Inflammatory macrophage (primary cell): ENCODE measurements at regions not wholly inside any gene's neighbourhood (a gene's known extent, or its start where the extent isn't known, plus 50 kb on each side); places are given as distances from the start of the nearest gene placed in this dataset.
A peak's percentile ranks its signal among the peaks of the same experiment; 100 is the strongest.

Source experiments
- DNase-seq, 2 donors: peaks; one replicate each; pipeline ENCODE4 v3.0.0-alpha.2; 2020 to 2022

DNA sequence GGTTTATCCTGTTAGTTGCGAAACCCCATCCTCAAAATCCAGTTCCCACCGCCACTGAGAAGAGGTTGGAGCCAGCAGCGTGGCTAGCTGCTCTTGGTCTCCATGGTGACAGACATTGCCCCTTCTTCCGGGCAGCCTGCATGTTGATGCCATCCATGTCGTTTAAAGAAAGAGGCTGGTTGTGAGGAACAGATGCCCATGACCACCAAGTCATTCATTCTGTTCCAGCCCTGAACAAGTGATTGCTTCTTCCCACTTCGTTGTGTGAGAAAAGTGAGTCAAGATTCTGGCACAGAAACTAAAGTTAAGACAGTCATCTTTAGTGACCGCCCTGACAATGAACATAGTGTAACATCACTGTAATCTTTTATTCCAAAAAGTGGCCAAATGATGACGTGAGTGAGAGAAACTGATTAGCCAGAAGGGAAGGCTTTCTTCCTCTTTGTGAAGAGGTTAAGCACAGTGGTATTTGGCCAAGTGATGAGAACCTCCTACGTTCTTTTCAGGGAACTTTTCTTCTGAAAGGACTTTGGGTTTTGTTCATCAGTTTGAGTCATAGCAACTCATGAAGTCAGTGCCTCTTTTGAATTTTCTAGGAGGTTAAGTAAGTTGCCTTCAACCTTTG is 272.5 kb downstream of the GALR1 start:
- no peak for DNase-seq

DNA sequence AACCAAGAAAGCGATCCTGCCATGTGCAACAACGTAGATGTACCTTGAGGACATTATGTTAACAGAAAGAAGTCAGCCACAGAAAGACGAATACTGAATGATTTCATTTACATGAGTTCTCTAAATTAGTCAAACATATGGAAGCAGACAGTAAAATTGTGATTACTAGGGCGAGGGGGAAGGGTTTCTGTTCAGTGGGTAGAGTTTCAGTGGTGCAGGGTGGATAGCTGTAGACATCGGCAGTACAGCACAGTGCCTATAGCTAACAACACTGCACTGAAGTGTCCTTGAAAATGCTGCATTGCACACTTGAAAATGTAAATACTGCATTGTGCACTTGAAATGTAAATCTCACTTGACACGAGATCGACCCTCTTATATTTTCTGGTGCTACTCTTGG is 275.3 kb downstream of the GALR1 start:
- DNase-seq, result no peak

DNA sequence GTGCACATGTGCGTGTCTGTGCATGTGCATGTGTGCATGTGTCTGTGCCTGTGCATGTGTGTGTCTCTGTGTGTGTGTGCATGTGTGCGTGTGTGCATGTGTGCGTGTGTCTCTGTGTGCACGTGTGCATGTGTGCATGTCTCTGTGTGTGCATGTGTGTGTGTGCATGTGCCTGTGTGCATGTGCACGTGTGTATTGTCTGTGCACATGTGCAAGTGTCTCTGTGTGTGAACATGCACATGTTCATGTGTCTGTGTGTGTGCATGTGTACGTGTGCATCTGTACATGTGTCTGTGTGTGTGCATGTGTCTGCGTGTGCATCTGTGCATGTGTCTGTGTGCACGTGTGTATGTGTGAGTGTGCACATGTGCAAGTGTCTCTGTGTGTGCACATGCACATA is 277.3 kb downstream of the GALR1 start:
- DNase-seq, result no peak

DNA sequence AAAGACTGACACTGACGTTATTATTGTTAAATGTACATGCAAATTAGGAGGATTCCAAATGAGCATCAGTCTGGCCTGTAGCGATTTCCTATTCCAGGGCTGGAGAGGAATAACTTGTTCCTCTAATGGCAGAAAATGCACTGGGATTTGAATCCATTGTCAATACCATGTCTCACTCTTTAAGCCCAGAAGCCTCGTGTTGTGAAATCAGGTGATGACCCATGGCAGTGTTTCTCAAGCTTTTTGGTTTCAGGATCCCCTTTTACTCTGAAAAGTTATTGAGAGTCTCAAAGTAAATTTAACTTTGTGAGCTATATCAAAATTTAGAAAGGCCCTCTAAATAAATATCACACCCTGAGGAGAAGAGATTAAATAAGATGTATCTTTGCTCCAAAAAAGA is 279.2 kb downstream of the GALR1 start:
- peak; percentile 45 to 55 for DNase-seq

DNA sequence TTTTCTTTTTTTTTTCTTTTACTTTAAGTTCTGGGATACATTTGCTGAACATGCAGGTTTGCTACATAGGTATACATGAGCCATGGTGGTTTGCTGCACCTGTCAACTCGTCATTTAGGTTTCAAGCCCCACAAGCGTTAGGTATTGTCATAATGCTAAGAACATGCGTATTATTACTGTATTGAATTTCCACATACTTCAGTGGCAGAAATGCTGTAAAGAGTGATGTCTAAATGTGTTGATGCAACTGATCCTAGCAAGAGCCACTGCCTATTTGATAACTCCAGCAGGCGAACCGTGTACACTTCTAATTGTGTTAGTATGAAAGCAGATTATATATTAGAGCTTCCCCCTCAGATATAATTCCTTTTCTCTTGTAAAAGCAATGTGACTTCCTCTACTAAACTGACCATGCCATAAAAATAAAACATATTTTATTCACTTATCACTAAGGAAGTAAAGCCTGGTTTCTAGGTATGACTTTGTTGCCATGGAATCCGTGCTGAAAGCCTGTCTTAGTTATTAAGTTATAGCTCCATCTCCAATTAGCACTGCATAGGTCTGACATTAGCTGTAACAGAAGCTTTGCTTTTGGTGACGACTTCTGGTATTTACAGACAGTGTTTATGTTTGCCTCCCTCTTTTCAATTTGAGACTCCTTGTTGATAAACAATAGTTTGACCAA is 280.0 kb downstream of the GALR1 start:
- no peak for DNase-seq

DNA sequence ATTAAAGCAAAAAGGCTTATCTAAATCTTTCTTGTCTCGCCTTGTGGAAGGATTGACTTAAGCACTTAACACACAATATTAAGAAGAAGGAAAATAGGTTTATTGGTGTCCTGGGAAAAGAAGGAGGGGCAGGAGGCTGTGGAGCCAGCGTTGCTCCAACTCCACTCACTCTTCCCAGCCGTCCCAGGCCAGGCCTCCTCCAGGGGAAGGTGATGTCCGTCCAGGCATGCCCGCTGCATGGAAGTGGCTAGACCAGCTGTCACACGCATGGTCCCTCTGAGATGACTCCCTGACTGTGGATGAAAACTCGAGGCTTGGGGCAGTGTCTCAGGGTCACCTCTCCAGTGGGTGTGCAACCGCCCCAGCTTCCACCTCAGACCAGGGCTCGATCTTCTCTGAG is 281.1 kb downstream of the GALR1 start:
- no peak for DNase-seq

DNA sequence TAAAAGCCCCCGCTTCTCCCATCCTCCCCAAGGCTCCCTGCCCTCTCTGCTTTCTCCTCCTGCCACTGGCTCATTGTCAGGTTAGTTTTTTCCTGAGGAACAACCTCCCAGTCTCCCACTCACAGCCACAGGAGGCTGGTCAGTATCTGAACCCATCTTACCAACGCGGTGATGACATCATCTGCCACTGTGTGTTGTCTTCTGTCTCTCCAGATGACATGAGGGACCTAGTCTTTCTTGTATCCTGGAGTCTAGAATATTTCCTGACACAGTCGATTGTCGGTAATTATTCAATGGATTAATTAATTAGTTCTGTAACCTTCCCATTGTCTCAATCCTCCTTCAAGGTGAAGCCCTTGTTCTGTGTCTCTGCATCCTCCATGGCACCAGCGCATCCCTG is 290.2 kb downstream of the GALR1 start:
- no peak for DNase-seq

DNA sequence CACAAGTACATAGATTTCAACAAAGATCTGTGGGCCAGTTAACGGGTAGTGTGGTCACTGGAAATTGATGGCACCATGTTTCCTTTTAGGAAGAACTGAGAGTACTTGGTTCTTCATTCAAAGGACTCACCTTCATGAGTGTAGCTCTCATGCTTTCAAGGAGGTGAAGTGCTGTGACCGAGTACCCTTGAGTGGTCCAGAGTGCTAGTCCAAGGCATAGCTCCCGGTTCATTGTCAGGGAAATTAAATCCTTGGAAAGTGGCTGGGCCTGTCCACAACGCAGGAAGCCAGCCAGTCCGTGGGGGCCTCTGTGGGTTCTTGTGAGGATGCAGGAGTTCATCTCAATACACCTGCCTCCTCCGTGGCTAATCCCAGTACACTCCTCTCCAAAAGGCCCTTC is 295.1 kb downstream of the GALR1 start:
- no peak for DNase-seq

DNA sequence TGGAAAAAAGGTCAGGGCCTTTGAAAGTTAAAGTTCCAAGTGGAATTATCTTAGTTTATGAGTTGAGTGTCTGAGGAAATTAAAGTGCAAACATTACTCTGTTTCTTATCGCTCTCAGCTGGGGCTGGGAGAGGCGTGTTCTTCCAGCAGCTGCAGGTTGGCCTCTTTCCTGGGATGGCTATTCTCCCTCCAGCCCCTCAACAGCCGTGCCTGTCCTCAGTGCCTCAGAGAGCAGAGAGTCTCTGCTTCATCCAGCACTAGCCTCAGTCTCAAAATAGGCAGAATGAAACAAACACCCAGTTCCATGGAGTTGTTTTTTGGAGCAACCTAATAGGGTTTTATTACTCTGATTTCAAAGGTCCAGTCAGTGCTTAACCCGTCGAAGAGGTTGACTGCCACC is 298.1 kb downstream of the GALR1 start:
- no peak for DNase-seq

DNA sequence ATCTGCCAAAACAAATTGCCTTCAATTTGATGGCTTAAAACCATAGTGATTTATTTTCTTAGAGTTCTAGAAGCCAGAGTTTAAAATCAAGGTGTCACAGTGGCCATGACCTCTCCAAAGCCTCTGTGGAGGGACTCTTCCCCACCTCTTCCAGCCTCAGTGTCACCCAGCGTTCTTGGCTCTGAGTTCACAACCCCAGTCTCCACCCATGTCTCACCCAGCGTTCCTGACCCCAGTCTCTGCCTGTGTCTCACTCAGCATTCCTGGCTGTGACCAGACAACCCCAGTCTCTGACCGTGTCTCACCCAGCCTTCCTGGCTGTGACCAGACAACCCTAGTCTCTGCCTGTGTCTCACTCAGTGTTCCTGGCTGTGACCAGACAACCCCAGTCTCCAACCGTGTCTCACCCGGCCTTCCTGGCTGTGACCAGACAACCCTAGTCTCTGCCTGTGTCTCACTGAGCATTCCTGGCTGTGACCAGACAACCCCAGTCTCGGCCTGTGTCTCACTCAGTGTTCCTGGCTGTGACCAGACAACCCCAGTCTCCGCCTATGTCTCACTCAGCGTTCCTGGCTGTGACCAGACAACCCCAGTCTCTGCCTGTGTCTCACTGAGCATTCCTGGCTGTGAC is 299.3 kb downstream of the GALR1 start:
- DNase-seq, result no peak

DNA sequence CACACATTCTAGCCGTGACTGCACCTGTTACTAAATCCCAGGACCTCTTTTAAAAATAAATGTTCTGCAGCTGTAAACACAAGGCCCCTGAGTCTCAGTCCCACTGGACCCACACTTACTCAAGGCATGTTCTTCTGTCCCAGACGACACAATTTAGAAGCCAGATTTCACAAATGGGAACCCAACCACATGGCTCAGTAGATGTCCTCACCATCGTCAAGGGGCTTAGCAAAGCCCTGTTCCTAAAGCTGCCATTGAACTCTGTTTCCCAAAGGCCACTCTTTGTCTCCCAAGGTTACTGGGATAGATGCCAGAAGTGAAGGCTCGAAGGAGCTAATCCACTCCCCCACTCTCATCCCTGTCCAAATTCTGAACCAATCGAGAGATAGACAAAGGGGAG is 301.0 kb downstream of the GALR1 start:
- no peak for DNase-seq

DNA sequence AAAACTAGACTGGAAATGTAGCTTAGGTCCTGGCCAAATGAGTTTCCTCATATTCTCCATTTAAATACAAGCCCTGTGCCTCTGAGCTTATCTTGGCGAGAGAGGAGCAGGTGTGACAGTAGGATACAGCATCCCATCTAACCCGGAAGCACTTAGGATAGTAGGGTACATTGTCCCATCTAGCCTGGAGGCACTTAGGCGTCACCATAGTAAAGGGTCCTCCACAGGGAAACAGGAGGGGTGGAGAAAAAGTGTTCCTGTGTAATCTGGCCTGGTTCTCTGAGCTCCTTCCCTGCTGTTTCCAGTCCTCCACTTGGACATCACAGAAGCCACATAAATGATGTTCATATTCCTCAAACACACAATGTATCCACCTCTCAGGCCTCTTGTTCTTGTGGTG is 301.4 kb downstream of the GALR1 start:
- no peak for DNase-seq

DNA sequence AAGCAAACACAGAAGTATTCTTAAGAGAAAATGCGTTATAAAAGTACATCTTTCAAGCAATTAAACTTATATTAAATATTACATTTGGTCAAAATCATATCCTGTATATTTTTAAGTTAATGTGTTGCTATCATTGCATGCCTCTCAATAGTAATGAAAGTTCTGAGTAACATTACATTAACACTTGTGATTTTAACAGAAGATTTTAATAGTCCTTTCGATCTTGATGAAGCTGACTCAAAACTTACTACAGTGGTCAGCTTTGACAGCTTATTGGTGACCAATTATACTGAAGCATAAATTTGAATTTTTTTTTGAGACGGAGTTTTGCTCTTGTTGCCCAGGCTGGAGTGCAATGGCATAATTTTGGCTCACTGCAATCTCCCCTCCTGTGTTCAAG is 303.3 kb downstream of the GALR1 start:
- DNase-seq, result no peak

DNA sequence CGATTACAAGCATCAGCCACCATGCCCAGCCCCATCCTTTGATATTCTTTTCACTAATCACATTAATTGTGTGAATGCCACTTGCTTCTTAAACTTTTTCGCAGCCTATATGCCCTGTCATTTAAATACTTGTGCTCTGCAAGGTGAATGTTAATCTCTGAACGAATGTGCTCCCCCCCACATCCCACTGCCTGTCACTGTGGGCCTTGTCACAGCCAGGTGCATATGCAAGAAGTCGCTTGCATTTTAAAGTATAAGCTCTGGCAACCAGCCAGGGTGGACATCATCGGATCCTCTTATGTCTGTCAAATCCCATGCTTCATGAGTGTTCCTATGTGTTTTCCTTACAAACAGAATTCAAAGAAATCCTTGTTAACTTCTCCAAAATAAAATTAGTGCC is 304.4 kb downstream of the GALR1 start:
- DNase-seq, result no peak

DNA sequence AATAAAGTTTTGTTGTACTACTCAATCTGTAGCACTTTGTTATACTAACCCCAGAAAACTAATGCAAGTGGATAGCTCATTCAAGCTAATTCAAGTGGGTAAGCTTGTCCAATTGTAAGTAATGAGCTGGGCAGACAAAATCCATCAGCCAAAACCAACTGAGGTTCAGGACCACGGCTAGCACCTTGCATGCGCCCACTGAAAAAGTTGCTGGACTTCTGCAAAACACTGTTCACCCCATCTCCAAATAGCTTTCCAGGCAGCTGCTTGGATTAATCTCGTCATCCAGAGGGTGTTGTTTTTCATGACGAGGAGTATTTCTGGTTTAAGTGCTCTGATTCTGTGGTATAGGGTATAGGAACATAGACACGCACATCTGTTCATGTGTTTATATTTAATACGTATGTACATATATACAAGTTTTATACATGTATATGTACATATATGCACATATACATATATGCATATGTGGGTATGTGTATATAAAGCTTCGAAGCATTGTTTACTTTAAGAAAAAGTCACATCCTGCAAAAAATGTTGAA is 307.5 kb downstream of the GALR1 start:
- DNase-seq, result no peak

DNA sequence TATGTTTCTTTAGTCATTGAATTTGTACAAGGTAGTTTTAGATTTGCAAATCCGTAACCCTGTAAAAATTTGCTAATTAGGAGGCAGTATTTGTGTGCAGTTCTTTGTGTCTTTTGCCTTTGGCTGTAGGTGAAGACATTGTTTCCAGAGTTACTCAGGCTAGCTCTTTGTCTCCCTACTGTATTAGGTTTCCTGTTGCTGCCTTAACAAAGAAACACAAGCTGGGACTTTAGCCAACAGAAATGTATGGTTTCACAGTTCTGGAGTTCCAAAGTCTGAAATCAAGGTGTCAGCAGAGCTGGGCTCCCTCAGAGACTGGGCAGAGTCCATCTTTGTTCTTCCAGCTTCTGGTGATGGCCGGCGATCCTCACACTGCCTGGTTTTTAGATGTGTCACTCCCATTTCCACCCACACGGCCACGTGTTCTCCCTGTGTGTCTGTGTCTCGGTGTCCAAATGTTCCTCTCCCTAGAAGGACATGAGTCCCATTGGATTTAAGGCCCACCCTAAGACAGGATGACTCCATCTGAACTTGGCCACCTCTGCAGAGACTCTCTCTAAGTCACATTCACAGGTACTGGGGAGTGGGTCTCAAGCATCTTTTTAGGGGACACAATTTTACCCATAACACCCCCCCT is 309.7 kb downstream of the GALR1 start:
- DNase-seq, result no peak

DNA sequence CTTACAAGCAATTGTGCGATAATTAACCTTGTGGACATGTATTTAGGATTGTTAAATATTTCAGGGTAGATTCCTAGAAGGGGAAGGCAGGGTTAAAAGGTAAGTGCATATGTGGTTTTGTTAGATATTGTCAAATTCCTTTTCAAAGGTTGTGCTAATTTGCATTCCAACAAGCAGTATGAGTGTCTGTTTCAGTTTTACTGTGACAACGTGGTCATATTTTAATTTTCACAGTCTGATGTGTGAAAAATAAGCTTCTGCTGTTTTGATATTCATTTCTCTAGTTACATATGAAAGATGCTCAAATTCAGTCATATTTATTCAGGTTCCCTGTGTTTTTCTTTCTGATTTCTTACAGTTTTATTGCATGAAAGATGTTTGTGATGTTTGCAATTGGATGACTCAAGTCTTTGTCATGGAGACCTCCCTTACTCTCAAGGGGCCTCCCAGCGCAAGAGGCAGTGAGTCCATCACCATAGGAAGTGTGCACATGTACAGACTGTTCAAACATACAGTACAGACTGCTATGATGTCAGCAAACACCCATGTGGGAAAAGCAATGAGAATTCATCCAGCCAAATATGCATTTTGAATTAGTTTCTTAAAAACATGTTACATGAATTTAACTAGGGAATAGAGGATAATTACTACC is 310.8 kb downstream of the GALR1 start:
- DNase-seq, result no peak

DNA sequence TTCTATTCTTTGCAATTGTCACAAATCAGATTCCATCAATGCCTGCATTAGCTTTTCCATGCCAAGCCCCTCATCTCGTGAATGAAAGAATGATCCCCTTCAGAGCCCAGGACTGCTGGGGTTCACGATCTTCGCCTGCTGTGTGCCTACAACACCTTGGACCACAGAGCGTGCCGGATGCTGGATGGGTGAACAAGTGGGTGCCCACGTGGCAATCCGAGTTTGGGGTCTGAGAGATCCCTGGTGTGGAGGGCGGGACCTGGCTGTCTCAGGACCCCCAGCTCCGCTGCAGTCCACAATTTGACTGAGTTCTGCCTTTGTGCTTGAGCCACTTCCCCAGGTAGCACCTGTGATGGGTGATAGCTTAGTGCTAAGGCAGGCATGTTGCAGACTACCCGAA is 317.0 kb downstream of the GALR1 start:
- no peak for DNase-seq

DNA sequence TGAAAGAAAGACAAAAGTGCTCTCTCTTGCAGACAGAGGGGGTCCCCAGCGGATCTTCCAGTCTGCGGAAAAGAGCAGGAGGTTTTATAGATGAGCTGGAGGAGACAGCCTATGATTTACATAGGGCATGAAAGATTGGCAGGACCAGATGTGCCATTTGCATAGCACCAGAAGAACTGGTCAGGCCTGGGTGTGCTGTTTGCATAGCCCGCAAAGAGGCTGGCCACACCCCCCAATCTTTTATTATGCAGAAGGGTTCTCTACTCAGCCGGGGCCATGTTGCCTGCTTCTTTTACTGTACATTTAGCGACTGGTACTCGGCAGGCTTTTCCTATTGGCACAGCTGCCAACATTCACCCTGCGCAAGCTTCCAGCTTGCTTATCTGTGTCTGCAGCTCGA is 317.6 kb downstream of the GALR1 start:
- no peak for DNase-seq

DNA sequence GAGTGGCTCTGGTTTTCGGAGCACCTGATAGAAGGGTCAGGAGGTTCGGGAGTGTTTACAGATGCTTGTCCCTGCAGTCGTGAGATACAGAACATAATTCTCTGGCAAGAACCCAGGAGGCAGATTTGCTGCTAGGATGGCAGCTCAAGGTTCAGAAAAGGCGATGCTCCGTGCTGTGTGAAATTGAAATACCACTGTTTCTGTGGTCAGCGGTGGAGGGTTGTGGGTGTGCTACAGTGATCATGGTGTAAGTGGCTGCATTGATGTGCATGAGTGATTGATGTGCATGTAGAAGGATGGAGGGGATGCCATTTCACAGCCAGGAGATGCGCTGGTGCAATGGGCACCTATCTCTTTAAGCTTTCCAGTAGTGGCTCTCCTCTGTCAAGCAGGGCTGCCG is 322.1 kb downstream of the GALR1 start:
- no peak for DNase-seq

DNA sequence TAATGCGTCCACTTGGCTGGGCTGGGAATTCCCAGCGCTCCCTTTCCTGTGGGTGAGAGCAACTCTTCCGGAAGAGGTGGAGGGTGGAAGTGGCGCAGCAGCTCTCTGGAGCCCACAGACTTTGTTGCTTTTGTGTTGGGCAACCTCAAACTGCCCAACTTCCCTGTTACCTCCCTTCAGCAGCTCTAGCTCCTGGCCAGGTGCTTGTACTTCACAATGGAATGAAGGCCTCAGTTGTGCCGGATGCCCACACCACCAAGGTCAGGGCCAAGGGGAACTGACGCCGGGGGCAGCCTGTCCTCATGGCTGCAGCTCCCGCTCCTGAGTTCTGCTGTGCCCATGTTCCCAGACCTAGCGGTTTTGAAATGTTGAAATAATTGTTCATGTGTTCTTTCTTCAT is 322.9 kb downstream of the GALR1 start:
- no peak for DNase-seq

DNA sequence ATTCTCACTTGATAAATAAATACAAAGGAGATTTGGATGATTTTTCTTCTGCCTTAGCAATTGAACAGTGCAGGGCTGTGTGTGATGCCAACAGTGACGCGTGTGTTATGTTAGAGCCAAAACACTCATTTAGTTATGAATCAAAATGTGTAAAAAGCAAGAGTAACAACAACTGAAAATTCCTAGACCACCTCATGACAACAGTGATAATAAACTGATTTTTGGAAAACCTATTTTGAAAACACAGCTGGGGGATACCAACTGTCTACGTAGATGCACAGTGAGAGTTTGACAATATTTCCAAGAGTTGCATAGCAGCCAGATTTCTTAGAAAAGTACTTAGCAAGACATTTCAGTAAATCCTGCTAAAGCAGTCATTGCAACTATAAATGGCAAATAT is 323.9 kb downstream of the GALR1 start:
- DNase-seq, result no peak

DNA sequence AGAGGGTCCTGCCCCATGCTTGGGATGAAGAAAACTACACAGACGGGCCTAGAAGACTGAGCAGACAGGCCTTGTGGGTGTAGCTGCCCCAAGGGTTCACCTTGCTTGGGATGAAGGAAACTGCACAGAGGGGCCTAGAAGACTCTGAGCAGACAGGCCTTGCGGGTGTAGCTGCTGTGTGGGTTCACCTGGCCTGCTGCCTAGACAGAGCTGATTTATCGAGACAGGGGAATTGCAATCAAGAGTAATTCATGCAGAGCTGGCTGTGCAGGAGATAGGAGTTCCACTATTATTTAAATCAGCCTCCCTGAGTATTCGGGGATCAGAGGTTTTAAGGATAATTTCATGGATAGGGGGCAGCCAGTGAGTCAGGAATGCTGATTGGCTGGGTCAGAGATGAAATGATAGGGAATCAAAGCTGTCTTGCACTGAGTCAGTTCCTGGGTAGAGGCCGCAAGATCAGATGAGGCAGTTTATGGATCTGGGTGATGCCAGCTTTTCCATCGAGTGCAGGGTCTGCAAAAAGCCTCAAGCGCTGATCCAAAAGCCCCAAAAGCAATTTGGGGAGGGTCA is 341.4 kb downstream of the GALR1 start:
- no peak for DNase-seq
